ENCODE measurements at regions not wholly inside any gene's neighbourhood (a gene's known extent, or its start where the extent isn't known, plus 50 kb on each side); places are given as distances from the start of the nearest gene placed in this dataset.

GRCh38 chr11:29211202-29211601, 805.6 kb downstream of the KCNA4 start:
- DNase-seq (ENCODE audit: low read depth in 1 of 2, low spot score in 1 of 2), result no peak
- H3K27me3 ChIP-seq (ENCODE audit: insufficient read depth, poor library complexity, severe bottlenecking), result no peaks in the 10 kb centered on the region

GRCh38 chr11:29210426-29210825, 806.4 kb downstream of the KCNA4 start:
- no peak overlapping the region for H3K4me3 ChIP-seq (replicated peaks; ENCODE audit: insufficient read depth, low read length)
- DNase-seq (ENCODE audit: low read depth in 1 of 2, low spot score in 1 of 2), result no peak
- H3K27me3 ChIP-seq (ENCODE audit: insufficient read depth, poor library complexity, severe bottlenecking), result no peaks in the 10 kb centered on the region
- no peak for TF ChIP-seq CTCF (IDR thresholded peaks at IDR 0.05; ENCODE audit: insufficient read depth, low read length)
- TF ChIP-seq SPI1 (IDR thresholded peaks at IDR 0.05; ENCODE audit: borderline replicate concordance, low read depth), result no peak
- no peak for TF ChIP-seq GABPA (IDR thresholded peaks at IDR 0.05; ENCODE audit: low read depth)
- no peak for TF ChIP-seq REST (IDR thresholded peaks at IDR 0.05; ENCODE audit: insufficient replicate concordance, low read depth)
- TF ChIP-seq POLR2AphosphoS5 (IDR thresholded peaks at IDR 0.05; ENCODE audit: low read depth), result no peak
- no peak overlapping the region for H3K27ac ChIP-seq (replicated peaks)

More at GRCh38 chr11:29211202-29211601, 805.6 kb downstream of the KCNA4 start:
- Histone ChIP-seq H3K27ac (replicated peaks) (no peak overlapping the region), H3K4me3 (replicated peaks; ENCODE audit: insufficient read depth, low read length) (no peak overlapping the region)
- TF ChIP-seq REST (IDR thresholded peaks at IDR 0.05; ENCODE audit: insufficient replicate concordance, low read depth) (no peak), POLR2AphosphoS5 (IDR thresholded peaks at IDR 0.05; ENCODE audit: low read depth) (no peak), CTCF (IDR thresholded peaks at IDR 0.05; ENCODE audit: insufficient read depth, low read length) (no peak), GABPA (IDR thresholded peaks at IDR 0.05; ENCODE audit: low read depth) (no peak), SPI1 (IDR thresholded peaks at IDR 0.05; ENCODE audit: borderline replicate concordance, low read depth) (no peak)

GRCh38 chr11:29208117-29208516, 808.7 kb downstream of the KCNA4 start:
- no peak for DNase-seq (ENCODE audit: low read depth in 1 of 2, low spot score in 1 of 2)
- TF ChIP-seq CTCF (IDR thresholded peaks at IDR 0.05; ENCODE audit: insufficient read depth, low read length) (no peak), REST (IDR thresholded peaks at IDR 0.05; ENCODE audit: insufficient replicate concordance, low read depth) (no peak), POLR2AphosphoS5 (IDR thresholded peaks at IDR 0.05; ENCODE audit: low read depth) (no peak), SPI1 (IDR thresholded peaks at IDR 0.05; ENCODE audit: borderline replicate concordance, low read depth) (no peak), GABPA (IDR thresholded peaks at IDR 0.05; ENCODE audit: low read depth) (no peak)
- Histone ChIP-seq H3K27ac (replicated peaks) (no peak overlapping the region), H3K4me3 (replicated peaks; ENCODE audit: insufficient read depth, low read length) (no peak overlapping the region), H3K27me3 (ENCODE audit: insufficient read depth, poor library complexity, severe bottlenecking) (no peaks in the 10 kb centered on the region)

Measured in HL-60 (cell line).